NCI-H526 treated with DMSO at 0.1 percent for 48 hours (cell line): ENCODE measurements at regions not wholly inside any gene's neighbourhood (a gene's known extent, or its start where the extent isn't known, plus 50 kb on each side); places are given as distances from the start of the nearest gene placed in this dataset.
"Not testable (repeated sequence)": the region's sequence is repeated elsewhere in the genome, so short reads cannot be mapped to it uniquely, and the experiment has no call there.

ENCODE experiments used
- DNase-seq: peaks from one replicate; lab custom pipeline; 2025; lab: John Stamatoyannopoulos, UW

DNA sequence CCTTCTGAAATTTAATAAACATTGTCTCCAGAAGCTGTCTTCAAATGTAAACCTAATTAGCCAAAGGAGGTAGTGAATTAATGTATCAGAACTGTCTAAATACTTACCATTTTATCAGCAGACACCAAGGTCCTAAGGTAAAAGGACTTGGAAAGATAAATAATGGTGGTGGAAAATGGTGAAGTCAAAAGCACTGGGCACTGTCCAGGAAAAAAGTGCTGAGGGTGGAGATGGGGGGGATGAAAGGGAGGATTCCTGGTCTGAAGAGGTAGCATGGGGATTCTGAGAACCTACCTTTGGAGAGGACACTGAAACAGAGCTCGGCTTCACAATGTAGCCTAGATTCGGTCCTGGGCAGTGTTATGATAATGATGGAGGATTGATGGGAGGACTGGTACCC is 149.0 kb upstream of the DPH6 start:
- no peak for DNase-seq

DNA sequence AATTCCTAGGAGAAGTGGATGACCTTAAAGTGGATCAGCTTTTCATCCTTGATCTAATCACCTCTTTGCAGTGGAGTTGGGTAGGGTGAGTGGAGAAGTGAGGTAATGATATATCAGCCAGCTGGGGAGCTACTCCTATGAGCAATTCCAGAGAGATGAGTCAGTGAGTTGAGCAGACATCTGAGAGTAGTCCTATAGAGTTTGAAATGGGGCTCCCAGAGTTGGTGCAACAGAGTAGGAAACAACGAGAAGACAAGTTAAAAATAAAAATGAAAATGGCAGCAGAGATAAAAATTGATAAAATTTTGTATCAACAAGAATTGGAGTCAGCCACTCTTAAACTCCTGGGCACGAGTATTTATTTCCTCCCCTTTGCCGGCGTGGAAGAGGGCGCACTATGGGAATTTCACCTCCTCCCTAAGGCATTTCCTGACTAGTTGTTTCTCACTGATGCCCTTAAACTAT is 150.8 kb upstream of the DPH6 start:
- no peak for DNase-seq

DNA sequence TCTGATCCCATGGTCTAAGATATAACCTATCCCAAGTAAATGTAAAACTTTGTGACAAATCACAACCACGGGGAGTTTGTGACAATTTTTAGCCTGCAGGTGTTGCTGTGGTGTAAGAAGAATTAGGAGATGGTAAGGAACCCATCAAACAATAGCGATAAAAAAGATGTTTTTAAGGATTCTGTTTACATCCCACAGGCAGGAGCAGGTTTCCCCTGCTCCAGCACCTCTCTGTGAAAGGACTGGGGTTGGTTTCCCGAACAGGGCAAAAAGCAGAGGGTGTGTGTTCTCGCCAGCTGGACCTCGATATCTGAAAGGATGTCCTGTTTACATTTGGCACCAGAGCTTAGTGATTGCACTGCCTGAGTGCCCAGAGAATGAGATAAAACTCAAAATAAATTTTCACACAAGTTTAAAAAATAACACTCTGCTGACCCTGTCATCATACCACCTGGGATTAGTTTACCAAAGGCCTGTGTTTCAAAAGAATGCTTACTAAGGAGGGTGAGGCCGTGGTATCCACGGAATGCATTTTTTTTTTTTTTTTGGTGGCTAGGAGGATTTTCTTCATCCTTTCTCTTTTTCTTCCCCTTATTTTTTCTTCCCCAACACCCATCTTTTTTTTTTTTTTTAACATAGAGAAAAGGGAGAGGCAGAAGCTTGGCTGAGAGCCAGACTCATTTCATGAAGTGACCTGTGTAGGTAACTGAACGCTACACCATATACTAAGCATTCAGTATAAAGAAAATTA is 151.8 kb upstream of the DPH6 start:
- DNase-seq: no peak

DNA sequence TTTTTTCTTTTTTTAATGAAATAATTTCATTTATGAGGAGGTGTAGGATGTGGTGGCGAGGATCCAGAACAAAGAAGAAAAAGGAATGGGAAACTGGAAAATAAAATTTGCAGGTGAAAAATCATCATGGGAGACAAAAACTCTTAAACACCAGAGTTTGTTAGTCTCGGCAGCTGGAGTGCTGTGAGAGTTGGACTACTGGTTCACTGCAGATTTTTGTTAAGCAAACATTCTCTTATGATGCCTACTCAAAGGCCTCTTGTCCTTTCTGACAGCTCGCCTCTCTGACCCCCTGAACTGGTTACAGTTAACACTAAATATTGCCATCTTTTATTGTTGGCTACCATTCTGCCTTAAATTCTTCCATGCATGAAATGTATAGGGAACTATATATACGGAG is 152.4 kb upstream of the DPH6 start:
- DNase-seq: no peak

DNA sequence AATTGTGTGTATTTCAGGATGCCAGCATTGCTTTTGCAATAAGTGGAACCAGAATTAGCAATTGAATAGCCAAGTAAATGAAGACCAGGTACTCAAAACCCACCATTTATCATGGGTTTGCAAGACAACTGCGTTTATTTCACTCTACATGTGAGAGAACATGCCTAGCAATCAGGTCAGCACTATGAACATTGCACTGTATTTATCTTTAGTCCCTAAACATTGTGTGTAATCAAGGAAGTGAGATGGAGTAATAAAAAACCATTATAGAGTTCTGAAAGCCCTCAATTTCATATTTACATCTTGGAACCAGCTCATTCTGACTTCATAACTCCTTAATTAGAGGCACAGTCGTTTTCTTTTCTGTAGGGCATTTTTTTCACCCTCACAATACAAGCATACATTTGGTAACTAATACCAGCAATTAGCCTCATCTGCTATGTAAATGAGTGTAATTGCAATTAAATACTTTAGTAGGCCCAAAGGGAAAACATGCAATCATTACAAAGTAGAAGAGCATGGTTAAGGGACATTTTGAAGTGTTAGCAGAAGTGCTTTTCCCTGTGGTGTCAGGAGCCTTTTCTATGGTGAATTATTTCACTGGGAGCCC is 153.1 kb upstream of the DPH6 start:
- no peak for DNase-seq

DNA sequence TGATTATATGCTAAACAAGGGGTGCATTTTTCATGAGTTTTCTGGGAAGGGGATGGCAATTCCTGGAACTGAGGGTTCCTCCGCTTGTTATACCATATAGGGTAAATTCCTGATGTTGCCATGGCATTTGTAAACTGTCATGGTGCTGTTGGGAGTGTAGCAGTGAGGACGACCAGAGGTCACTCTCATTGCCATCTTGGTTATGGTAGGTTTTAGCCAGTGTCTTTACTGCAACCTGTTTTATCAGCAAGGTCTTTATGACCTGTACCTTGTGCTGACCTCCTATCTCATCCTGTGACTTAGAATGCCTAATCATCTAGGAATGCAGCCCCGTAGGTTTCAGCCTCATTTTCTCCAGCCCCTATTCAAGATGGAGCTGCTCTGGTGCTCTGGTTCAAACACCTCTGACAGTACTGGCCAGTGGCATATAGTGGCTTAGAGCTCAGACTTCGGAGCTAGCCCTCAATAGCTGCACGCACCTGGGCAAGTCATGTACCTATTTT is 154.2 kb upstream of the DPH6 start:
- not testable (repeated sequence) for DNase-seq

DNA sequence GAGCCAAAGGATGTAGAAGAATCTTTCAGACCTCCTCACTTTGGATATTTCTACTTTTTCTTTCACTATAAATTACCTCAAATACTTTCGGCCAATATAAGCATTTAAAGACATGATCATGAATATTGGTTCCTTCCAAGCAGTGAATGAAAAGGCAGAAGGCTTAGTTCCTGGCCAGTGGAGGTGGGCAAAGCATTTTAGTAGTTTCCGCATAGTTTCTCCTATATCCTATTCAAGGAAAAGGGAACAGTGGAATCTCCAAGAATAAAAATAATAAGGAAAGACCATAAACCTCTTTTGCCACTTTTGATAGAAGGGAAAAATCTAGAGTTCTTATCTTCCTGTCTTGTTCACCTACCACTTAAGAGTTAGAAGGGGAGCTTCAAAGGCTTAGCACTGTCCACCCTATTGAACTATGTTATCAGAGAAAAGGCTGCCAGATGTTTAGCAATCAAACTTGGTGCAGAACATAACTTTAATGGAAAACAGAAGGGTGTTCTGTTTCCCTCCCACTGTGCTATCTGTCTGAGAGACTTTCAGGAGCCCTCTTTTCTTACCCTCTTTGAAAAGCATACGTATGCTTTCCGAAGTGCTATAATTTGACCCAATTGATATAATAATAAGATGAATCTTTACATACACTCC is 155.6 kb upstream of the DPH6 start:
- no peak for DNase-seq

DNA sequence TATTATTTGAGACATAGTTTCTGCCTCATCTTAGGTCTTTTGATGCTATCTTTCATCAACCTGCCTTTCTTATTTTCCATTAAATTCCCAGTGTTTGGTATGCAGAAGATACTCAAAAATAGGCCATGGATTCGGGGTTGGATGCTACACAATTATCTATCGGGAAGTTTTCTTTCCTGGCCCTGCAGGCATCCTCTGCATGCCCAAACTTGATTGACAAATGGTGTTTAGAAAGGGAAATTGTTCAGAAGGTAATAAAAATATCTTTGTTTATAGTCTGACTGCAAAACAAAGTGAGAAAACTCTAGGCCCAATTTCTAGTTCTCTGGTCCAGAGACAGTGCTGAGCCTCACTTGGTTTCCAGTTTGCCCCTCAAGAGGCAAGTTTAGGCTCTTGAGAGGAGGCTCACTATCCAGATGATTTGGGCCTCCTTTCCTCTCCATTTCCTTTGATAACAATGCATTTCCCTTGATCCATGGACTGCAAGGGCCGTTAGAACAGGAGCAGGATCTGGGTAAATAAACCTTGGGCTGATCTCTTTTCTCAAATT is 157.1 kb upstream of the DPH6 start:
- DNase-seq: no peak

DNA sequence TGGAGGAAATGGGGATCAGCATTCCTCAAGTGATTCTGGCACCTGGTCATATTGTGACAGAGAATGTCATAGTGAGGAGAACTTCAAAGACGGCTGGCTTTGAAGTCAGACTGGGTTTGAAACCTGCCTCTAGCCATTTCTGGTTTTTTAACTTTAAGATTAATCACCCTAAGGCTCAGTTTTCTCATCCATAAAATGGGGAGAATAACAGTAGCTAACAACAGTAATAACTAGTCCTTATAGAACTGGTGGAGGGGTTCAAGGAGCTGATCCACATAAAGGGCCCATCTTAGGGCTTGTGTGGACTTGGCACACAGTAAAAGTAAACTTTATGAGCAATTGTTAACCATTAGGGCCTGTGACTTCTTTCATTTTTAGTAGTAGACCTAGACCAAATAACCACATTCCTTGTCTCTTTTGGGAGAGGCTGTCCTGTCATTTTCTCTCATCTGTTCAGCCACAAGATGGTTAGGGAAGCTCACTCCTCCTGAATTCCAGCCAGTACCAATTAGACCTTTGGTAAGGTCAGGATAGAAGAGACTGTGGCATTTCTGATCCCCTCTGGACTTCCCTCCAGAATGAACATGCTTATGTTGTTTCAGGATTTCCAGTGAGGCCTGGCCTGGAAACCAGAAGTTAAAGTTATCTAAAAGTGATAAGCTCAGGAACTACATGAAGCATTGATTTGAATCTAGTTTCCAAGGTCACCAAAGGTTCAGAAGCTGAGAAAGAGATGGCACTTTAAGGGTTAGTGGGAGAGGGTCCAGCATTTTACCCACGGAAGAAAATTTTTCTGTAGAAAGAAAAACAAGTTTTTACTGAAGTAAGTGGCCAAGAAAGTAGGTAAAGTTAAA is 159.3 kb upstream of the DPH6 start:
- no peak for DNase-seq

DNA sequence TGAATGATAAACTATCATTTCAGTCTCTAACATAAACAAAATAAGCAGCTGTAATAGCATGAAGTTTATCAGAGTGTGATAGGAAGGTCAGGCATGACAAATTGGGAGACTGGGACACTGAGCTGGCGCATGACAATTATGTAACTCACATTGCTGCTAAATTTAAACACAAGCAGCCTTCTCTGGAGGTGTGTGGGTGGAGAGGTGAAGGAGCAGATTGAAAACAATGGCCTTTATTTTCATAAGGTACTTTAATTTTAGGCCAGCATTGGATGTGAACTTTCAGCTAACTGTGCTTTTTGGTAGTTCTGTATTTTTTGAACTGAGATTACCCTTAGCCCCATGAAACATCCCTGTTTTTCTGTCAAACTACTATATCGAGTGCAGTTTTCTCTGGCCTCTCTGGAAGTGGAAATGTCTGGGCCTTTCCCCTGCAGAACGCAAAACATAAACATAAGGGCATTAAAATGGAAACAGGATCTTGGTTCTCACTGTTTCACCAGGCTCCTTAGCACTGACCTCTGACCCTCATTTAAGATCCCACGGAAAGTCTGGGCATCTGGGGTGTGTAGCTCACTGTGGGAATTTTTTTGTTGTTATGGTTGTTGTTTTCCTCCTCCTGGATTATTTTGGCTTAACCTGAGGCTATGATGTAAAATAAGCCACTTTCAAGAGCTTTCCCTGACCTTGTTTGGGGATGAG is 160.1 kb upstream of the DPH6 start:
- DNase-seq: no peak

DNA sequence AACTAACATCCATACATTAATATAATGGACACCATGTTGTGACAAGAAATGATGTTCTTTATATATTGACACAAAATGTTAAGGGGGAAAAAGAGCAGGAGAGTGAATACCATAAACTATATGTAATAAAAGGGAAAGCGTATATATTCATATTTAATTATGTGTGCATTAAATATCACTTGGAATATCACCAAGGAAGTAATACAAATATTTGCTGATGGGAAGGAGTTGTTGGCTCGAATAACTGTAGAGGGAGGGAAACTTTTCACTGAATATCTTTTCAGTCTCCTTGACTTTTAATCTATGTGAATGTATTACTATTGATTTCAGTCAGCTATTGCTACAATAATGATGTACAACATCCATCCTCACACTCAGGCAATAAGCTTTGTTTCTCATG is 167.0 kb upstream of the DPH6 start:
- DNase-seq: no peak

DNA sequence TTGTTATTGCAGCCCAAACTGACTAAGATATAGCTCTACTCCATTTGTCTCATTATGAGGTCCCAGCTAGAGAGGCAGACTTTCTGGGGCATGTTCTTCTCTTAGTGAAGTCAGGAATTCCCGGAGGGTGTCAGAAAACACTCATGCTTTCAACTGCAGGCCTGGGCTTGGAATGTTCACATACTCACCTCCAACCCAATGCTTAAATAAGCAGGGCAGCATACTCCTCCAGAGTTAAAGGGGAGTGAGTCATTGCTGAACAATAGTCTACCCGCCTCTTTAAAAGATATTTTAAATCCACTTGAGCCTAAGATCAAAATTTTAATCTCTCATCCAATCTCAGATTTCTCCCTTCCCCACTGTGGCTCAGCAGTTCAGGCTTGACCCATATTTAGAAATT is 167.8 kb upstream of the DPH6 start:
- no peak for DNase-seq

DNA sequence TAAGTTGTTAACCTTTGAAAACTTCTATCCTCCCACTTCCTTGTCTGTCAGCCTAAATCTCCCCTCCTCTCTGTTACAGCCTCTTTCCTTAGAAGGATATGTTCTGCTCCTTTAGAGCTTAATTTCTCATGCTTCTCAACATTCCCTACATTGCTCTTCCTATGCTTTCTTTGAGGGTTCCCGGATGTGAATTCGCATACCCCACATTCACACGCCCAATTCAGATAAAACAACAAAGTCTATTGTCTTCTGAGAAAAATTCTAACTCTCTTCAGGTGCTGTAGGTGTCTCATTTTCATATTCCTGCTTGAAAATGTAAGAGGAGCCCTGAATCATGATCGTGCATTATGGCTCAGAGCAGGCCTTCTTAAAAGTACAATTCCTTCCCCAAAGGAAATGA is 171.8 kb upstream of the DPH6 start:
- DNase-seq: no peak

DNA sequence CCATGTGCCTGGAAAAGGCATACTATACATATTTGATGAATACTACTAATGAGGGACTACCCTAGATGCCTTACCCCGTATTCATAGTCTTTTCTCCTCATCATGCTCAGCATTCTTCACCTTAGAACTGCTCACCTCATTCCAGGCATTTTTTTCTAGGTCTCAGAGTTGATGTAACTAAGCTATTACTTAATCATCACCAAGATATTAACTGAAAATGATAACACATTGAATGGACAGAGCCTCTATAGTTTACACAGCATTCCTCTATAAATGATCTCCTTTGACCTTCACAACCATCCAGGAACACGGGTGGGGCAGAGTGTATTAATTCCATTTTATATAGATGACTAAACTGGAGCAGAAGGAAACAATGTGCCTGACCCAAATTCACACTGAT is 174.1 kb upstream of the DPH6 start:
- no peak for DNase-seq

DNA sequence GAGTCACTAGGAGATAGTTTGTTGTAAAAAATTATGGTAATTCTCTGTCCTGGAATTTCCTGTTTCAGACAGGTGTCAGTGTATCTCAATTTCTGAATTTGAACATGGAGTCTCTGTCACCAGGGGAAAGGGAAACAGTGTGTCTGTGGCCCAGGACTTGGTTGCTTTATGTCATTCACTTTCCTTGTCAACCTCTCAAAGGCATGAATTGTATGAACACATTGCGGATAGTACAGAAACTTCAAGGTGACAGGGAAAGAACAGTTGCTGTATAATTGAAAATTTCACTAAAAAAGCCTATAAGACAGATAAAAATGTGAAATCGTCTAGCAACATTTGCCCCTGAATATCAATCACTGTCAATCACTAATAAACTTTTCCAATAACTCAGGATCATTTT is 175.0 kb upstream of the DPH6 start:
- no peak for DNase-seq

DNA sequence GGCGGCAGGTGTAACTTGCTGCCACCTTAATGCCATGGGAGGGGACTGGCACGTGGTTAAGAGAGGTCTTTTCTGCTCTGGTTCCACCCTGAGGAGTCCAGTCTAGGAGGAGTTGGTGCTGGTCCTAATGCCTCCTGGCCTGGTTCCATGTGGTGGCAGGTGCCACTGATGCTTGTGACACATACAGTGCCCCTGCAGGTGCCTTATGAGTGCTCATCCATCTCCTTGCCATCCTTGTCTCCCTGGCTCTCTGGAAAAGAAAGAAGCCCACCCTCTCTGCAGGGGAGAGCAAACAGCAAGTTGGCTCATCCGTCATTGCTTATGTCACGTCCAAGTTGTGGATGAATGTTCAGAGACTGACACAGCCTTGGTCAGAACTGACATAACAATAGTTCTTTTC is 175.8 kb upstream of the DPH6 start:
- DNase-seq: no peak

DNA sequence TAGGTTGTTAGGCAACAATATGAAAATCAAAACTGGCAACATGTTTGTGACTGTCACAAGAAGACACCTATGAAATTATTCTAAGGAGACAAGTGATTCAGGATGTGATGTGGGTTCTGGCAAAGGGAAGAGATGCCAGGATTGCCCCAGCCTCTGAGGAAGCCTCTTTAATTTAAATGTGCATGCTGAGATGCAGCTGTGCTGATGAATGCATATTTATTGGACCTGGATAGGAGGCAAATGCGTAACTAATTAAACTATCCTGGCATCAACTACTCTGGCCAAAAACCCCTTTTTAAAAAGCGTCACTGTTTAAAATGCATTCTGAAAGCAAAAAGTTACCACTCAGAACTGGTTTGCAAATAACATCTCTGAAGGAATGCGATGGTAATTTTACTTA is 176.5 kb upstream of the DPH6 start:
- no peak for DNase-seq

DNA sequence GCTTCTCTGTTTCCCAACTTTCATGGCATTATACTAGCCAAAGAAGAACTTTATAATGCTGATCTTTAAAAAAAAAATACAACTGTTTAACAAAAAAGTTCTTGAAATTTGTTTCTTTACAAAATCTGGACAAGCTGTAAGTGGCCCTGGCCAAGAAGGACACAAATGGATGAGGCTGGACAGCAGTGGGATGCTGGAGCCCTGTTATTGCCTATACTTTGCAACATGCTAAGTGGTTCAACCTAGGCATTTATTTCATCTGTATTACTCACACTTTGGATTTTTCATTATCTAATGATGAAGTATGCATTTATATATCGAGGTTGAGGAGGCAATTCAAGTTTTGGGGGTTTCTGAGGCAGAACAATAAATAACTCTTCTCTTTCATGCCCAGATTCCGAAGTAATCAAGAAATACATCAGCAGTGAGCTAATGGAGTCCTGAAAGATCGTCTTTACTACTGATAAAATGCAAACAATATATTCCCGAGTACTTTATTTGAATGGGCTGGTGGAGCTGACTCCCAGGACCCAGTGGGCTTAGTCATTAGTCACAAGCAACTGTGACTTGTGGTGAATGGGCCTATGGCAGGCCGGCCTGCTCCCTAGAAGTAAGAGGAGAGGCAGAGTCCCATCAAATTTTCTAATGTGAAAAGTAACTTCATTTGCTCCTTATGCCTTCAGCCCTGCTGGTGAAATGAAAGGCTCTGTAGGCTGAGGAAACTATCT is 177.3 kb upstream of the DPH6 start:
- no peak for DNase-seq

DNA sequence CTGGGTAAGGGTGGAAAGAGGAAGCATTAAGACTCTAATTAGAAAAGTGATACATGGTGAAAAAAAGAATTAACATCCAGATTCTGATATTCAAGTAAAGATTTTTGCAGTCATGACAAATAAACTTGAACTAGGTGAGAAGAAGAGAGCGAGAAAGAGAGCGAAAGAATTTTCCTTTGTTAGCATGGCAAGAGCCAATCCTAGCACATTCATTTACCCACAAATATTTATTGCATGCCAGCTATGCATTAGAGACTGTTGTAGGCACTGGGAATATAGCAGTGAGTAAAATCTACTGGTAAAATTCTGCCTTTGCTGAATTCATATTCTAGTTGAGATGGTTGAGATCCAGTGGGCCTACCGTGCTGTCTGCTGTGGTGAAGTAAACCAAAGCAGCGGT is 177.9 kb upstream of the DPH6 start:
- DNase-seq: no peak

DNA sequence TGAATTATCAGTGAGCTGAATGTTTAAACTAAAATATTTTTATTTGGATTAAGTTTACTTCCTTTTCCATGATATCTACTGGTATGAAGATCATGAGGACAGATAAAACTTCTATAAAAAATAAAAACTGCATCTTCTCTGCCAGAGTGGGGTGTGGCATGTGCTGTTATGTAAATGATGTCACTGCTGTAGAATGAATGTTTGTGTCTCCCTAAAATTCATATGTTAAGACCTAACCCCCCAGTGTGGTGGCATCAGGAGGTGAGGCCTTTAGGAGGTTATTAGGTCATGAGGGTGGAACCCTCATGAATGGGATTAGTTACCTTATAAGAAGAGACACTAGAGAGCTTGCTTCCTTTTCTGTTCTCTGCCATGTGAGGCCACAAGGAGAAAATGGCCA is 178.7 kb upstream of the DPH6 start:
- DNase-seq: no peak

DNA sequence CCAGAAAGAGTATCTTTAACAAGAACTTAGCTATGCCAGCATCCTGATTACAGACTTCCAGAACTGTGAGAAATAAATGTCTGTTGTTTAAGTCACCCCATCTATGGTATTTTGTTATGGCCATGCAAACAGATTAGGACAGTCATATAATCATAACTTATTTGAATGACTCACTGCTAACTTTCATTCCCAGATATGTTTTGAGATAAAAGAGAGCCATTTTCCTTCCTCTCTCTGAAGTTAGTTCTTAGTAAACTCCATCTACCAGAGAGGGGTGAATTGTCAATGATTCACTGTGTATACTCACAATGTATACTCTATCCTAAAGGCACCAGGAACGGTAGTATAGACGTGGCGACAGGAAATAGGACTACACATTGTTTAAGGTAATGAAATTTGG is 179.4 kb upstream of the DPH6 start:
- no peak for DNase-seq
